Type B pancreatic cell (in vitro differentiated cells): ENCODE measurements at regions not wholly inside any gene's neighbourhood (a gene's known extent, or its start where the extent isn't known, plus 50 kb on each side); places are given as distances from the start of the nearest gene placed in this dataset.

Source experiments
- DNase-seq: peaks from one replicate; pipeline ENCODE4 v3.0.0; 2021; ENCODE audit warnings: mixed read lengths; ENCODE audit not compliant: unreplicated experiment; ENCODE audit errors: extremely low spot score
- H3K27ac Mint-ChIP-seq: 2 replicates; pipeline ENCODE4 v1.8.0; 2021; ENCODE audit warnings: mild to moderate bottlenecking, mixed read lengths
- H3K27me3 Mint-ChIP-seq: 2 replicates; pipeline ENCODE4 v1.8.0; 2021; ENCODE audit warnings: mixed read lengths
- H3K36me3 Mint-ChIP-seq: 2 replicates; pipeline ENCODE4 v1.8.0; 2021; ENCODE audit warnings: mixed read lengths
- H3K4me1 Mint-ChIP-seq: one replicate; pipeline ENCODE4 v1.8.0; 2021; ENCODE audit warnings: mixed read lengths; ENCODE audit not compliant: unreplicated experiment
- H3K4me3 Mint-ChIP-seq: 2 replicates; pipeline ENCODE4 v1.8.0; 2021; ENCODE audit warnings: mild to moderate bottlenecking, mixed read lengths
- H3K9me3 Mint-ChIP-seq: 2 replicates; pipeline ENCODE4 v1.8.0; 2021; ENCODE audit warnings: mixed read lengths
- CTCF ChIP-seq: fragments of 200-600 bp; sonication (generic); conservative IDR thresholded peaks from 2 replicates; pipeline ENCODE4 v1.5.0; 2021; ENCODE audit warnings: antibody characterized with exemption, mild to moderate bottlenecking

- H3K27me3 Mint-ChIP-seq = peaks cover 25% of the 10 kb centered on the region
These were observed 55.5 kb upstream of the SRRM4 start for GRCh38 chr12:118925826-118926225.

More at GRCh38 chr12:118925826-118926225, 55.5 kb upstream of the SRRM4 start:
- Mint-ChIP-seq H3K4me1 (no peaks in the 10 kb centered on the region), H3K27ac (no peak overlapping the region), H3K4me3 (no peak overlapping the region), H3K9me3 (no peaks in the 10 kb centered on the region), H3K36me3 (no peaks in the 10 kb centered on the region)
- DNase-seq = no peak
- no peak for TF ChIP-seq CTCF
